ENCODE measurements at regions not wholly inside any gene's neighbourhood (a gene's known extent, or its start where the extent isn't known, plus 50 kb on each side); places are given as distances from the start of the nearest gene placed in this dataset.

- Mint-ChIP-seq H3K36me3 (ENCODE audit: unreplicated experiment) (no peaks in the 10 kb centered on the region), H3K27me3 (ENCODE audit: unreplicated experiment) (peaks cover 16% of the 10 kb centered on the region)
These were observed 658.4 kb upstream of the MBL2 start for GRCh38 chr10:53430974-53431373.

GRCh38 chr10:53430127-53430891 lies 657.7 kb upstream of the MBL2 start:
- Mint-ChIP-seq H3K27ac (ENCODE audit: unreplicated experiment) (no peak overlapping the region), H3K36me3 (ENCODE audit: unreplicated experiment) (no peaks in the 10 kb centered on the region), H3K4me1 (ENCODE audit: unreplicated experiment) (no peaks in the 10 kb centered on the region), H3K9me3 (ENCODE audit: unreplicated experiment) (no peaks in the 10 kb centered on the region), H3K27me3 (ENCODE audit: unreplicated experiment) (peaks cover 13% of the 10 kb centered on the region), H3K4me3 (ENCODE audit: unreplicated experiment) (no peak overlapping the region)
- TF ChIP-seq CTCF (IDR thresholded peaks at IDR 0.05) = no peak
- DNase-seq (ENCODE audit: extremely low spot score, unreplicated experiment) = no peak

More at GRCh38 chr10:53430974-53431373, 658.4 kb upstream of the MBL2 start:
- no peaks in the 10 kb centered on the region for H3K4me1 Mint-ChIP-seq (ENCODE audit: unreplicated experiment)
- no peak for TF ChIP-seq CTCF (IDR thresholded peaks at IDR 0.05)
- no peaks in the 10 kb centered on the region for H3K9me3 Mint-ChIP-seq (ENCODE audit: unreplicated experiment)
- DNase-seq (ENCODE audit: extremely low spot score, unreplicated experiment) = no peak
- H3K27ac Mint-ChIP-seq (ENCODE audit: unreplicated experiment) = no peak overlapping the region
- no peak overlapping the region for H3K4me3 Mint-ChIP-seq (ENCODE audit: unreplicated experiment)

- no peak for DNase-seq (ENCODE audit: extremely low spot score, unreplicated experiment)
- no peak for TF ChIP-seq CTCF (IDR thresholded peaks at IDR 0.05)
- H3K4me3 Mint-ChIP-seq (ENCODE audit: unreplicated experiment) = no peak overlapping the region
- H3K36me3 Mint-ChIP-seq (ENCODE audit: unreplicated experiment) = no peaks in the 10 kb centered on the region
- peaks cover 5% of the 10 kb centered on the region for H3K9me3 Mint-ChIP-seq (ENCODE audit: unreplicated experiment)
- H3K27ac Mint-ChIP-seq (ENCODE audit: unreplicated experiment) = no peak overlapping the region
- peaks cover 14% of the 10 kb centered on the region for H3K27me3 Mint-ChIP-seq (ENCODE audit: unreplicated experiment)
- H3K4me1 Mint-ChIP-seq (ENCODE audit: unreplicated experiment) = no peaks in the 10 kb centered on the region
These were observed 649.8 kb upstream of the MBL2 start for GRCh38 chr10:53422223-53422888.

DNA sequence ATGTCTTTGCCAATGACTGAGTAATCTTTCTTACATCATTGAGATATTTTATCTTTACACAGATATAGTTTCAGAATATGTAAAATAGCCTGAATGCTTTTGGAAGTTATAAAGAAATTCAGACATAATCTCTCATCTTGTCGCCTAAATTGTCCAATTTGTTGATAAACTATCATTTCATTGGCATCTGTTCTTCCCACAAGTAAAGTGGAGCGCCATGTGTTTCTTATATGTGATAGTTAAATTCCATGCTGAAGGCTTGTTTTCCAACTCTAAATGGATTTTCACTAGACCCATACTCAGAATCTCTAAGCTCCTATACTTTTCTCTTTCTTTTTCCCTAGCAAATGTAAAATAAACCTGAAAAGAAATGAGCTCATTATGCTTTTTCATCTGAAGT lies 640.1 kb upstream of the MBL2 start:
- no peak for TF ChIP-seq CTCF (IDR thresholded peaks at IDR 0.05)
- H3K27me3 Mint-ChIP-seq (ENCODE audit: unreplicated experiment) = peaks cover 7% of the 10 kb centered on the region
- H3K36me3 Mint-ChIP-seq (ENCODE audit: unreplicated experiment) = no peaks in the 10 kb centered on the region
- no peak overlapping the region for H3K27ac Mint-ChIP-seq (ENCODE audit: unreplicated experiment)
- H3K4me1 Mint-ChIP-seq (ENCODE audit: unreplicated experiment) = peaks cover 2% of the 10 kb centered on the region
- DNase-seq (ENCODE audit: extremely low spot score, unreplicated experiment) = no peak
- H3K4me3 Mint-ChIP-seq (ENCODE audit: unreplicated experiment) = no peak overlapping the region
- peaks cover 13% of the 10 kb centered on the region for H3K9me3 Mint-ChIP-seq (ENCODE audit: unreplicated experiment)

DNA sequence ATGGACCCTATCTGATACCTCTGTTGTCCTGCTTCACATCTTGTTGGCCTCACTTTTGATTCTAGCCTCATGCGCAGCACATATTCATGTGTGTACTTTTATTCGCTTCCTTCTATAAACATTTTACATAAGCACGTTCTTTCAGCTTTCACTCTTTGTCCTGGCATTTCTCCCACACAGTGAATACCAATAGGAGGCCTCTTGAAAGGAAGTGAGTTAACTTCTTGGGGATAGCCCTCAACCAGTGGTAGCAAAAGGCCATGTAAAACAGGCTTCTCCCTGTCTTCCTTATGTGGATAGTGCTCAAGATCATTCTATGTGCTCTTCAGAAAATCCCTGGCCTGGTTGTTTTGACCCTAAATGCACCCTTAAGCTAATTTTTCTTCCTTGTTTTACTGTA lies 633.9 kb upstream of the MBL2 start:
- Mint-ChIP-seq H3K27ac (ENCODE audit: unreplicated experiment) (no peak overlapping the region), H3K4me1 (ENCODE audit: unreplicated experiment) (peaks cover 19% of the 10 kb centered on the region), H3K9me3 (ENCODE audit: unreplicated experiment) (no peaks in the 10 kb centered on the region), H3K4me3 (ENCODE audit: unreplicated experiment) (no peak overlapping the region), H3K36me3 (ENCODE audit: unreplicated experiment) (no peaks in the 10 kb centered on the region), H3K27me3 (ENCODE audit: unreplicated experiment) (no peaks in the 10 kb centered on the region)
- no peak for DNase-seq (ENCODE audit: extremely low spot score, unreplicated experiment)
- no peak for TF ChIP-seq CTCF (IDR thresholded peaks at IDR 0.05)
